Umbilical cord (tissue), 1 donor: ENCODE measurements at regions not wholly inside any gene's neighbourhood (a gene's known extent, or its start where the extent isn't known, plus 50 kb on each side); places are given as distances from the start of the nearest gene placed in this dataset.
"Not testable (repeated sequence)": the region's sequence is repeated elsewhere in the genome, so short reads cannot be mapped to it uniquely, and the experiment has no call there.

Source experiments
- DNase-seq: peaks from one replicate; pipeline ENCODE4 v3.0.0-alpha.2; 2015; ENCODE audit warnings: low spot score

DNA sequence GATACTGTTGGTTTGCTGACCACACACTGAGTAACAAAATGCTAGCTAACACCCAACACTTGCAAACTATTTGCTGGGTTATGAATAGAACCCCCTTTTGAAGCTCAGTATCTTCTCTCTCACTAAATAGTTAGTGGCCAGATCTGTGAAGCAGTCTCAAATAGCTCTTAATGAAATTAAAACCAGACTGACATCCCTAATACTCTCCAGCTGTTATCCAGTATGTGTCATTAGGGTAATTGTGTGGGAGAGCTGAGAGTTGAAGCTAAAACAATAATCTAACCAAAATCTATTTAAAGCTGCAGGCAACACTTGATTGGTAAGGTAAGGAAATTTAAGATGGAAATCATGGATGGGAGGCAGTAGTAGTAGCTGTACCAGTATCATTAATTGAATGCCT lies 110.4 kb upstream of the RORA start:
- DNase-seq = no peak

DNA sequence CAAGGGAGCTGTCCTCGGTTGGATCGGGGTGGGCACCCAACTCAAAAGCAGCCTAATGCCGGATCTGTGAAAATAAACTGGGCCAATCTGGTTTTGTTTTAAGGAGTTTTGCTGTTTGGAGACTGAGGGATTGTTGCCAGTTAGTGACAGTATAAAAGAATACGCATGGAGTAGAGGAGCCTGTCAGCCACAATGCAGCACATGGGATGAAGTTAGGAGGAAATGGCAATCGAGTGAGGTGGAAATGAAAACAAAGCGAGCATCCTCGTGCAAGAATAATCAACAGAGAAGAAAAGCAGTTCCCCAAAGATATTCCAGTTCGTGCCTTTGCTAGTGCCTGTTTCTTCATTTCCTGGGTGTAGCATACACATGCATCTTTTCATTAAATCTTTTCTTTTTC lies 108.4 kb upstream of the RORA start:
- DNase-seq = no peak

GRCh38 chr15:61336026-61336638 lies 107.0 kb upstream of the RORA start:
- DNase-seq = no peak

DNA sequence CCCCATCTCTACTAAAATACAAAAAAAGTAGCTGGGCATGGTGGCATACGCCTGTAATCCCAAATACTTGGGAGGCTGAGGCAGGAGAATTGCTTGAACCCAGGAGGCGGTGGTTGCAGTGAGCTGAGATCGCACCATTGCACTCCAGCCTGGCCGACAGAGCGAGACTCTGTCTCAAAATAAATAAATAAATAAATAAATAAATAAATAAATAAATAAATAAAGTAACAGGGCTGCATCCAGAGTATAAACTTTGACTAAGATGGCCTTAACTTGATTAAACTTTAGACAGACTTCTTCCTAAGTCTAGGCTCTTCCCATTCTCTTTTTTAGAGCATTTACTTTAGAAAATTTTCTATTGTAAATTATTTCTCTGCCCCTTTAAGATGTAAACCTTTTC lies 105.6 kb upstream of the RORA start:
- DNase-seq = not testable (repeated sequence)

GRCh38 chr15:61331019-61331418 lies 101.9 kb upstream of the RORA start:
- DNase-seq = no peak

- DNase-seq = no peak
These were observed 98.0 kb upstream of the RORA start for GRCh38 chr15:61327019-61327631.

DNA sequence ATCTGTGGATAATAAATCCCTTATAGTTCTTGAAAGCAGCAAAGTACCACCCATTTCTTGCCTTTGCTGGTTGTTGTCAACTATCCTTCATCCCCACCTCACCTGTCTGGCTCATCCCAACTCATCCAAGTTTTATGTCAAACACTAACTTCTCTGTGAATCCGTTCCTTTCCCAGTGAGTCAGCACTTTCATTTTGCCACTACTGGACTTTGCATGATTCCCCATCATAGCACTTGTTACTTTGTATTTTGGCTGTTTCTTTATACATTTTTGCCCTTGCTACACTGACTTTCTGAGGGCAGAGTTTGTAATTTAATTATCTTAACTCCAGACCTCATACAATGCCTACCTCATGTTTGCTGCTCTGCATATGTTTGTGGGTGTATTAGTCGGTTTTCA lies 90.8 kb upstream of the RORA start:
- DNase-seq = no peak

DNA sequence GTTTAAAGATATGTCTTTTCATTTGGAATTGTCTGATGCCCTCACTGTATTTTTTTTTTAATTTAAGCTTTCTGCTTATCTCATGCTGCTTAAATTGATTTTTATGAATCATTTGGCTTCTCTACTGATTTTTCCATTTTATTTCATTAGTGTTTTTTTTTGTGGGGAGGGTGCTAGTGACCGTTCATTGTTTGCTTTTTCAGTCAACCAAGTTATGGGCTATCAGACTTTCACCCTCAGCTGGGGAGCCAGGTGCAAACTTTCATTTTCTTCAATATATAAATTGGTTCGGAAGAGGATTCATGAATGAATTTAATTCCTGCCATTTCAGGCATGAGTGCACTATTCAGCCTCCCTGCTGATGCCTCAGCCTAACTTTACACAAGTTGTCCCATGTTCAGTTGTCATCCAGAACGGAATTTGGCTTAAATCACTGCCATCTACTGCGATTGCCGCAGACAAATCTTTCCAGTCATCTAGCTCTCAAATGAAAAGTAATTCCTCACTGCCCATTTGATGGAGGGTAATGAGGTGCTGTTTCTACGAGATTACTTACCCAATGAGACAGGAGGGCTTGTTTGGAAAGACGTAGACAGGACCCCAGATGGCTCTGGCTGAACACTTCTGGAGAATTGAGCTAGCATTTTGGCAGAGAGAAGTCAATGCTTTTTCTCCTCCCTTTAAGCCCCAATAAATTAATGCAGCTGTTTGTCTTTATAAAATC lies 89.9 kb upstream of the RORA start:
- no peak for DNase-seq

- no peak for DNase-seq
These were observed 89.2 kb upstream of the RORA start for GRCh38 chr15:61318301-61318700.

- DNase-seq = no peak
These were observed 86.4 kb upstream of the RORA start for GRCh38 chr15:61315471-61315870.

GRCh38 chr15:61314427-61314826 lies 85.3 kb upstream of the RORA start:
- no peak for DNase-seq

- no peak for DNase-seq
These were observed 80.5 kb upstream of the RORA start for GRCh38 chr15:61309617-61310016.

GRCh38 chr15:61309031-61309511 lies 80.0 kb upstream of the RORA start:
- no peak for DNase-seq

GRCh38 chr15:61308437-61308836 lies 79.3 kb upstream of the RORA start:
- no peak for DNase-seq

- no peak for DNase-seq
These were observed 78.4 kb upstream of the RORA start for GRCh38 chr15:61307474-61307873.

- DNase-seq = no peak
These were observed 72.6 kb upstream of the RORA start for GRCh38 chr15:61301701-61302100.

GRCh38 chr15:61299075-61299763 lies 70.1 kb upstream of the RORA start:
- peak; percentile 56 for DNase-seq

- peak; percentile 12 for DNase-seq
These were observed 66.1 kb upstream of the RORA start for GRCh38 chr15:61295239-61295638.

GRCh38 chr15:61282661-61283060 lies 53.6 kb upstream of the RORA start:
- no peak for DNase-seq

DNA sequence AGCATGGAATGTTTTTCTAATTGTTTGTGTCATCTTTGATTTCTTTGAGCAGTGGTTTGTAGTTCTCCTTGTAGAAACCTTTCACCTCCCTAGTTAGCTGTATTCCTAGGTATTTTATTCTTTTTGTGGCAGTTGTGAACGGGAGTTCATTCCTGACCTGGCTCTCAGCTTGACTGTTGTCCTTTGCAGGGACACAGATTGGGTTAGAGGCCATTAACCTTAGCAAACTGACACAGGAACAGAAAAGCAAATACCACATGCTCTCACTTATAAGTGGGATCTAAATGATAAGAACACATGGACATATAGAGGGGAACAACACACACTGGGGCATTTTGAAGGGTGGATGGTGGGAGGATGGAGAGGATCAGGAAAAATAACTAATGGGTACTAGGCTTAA lies 52.2 kb upstream of the RORA start:
- DNase-seq = no peak
